IgD-negative memory B cell (primary cell): ENCODE measurements at regions not wholly inside any gene's neighbourhood (a gene's known extent, or its start where the extent isn't known, plus 50 kb on each side); places are given as distances from the start of the nearest gene placed in this dataset.

Source experiments
- H3K27ac Mint-ChIP-seq, 3 donors: one replicate each; pipeline ENCODE4 v1.8.0; 2020 to 2022; ENCODE audit warnings: mild to moderate bottlenecking in 3 of 3, mixed read lengths in 3 of 3, moderate library complexity in 1 of 3
- H3K27me3 Mint-ChIP-seq: one replicate; pipeline ENCODE4 v1.8.0; 2021; ENCODE audit warnings: mixed read lengths
- H3K36me3 Mint-ChIP-seq: one replicate; pipeline ENCODE4 v1.8.0; 2020; ENCODE audit warnings: mild to moderate bottlenecking, mixed read lengths
- H3K4me1 Mint-ChIP-seq, 3 donors: one replicate each; pipeline ENCODE4 v1.8.0; 2020 to 2022; ENCODE audit warnings: mixed read lengths in 3 of 3, mild to moderate bottlenecking in 1 of 3
- H3K4me3 Mint-ChIP-seq, 4 donors: one replicate each; pipeline ENCODE4 v1.8.0; 2020 to 2022; ENCODE audit warnings: mild to moderate bottlenecking in 4 of 4, mixed read lengths in 4 of 4, moderate library complexity in 3 of 4
- H3K9me3 Mint-ChIP-seq, 3 donors: one replicate each; pipeline ENCODE4 v1.8.0; 2020 to 2021; ENCODE audit warnings: mixed read lengths in 3 of 3, mild to moderate bottlenecking in 1 of 3

DNA sequence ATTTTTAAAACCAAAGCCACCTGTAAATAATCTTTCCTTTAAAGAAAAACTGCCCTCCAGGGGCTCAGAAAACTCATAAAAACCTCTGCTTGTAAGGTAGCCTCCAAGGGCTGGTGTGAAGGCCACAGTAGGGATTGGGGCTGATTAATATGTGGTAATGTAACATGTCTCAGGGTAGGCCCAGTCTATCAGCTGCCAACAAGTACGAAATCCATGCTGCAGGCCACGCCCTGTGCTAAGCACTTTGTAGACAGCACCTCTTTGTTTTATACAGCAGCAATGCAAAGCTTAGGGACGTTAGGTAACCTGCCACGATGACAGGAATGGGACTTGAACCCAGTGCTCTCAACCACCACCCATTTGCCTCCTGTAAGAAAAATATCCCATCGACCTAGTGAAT is 65.6 kb upstream of the PRICKLE2 start:
- H3K4me1 Mint-ChIP-seq = no peaks in the 10 kb centered on the region
- peaks cover 0 to 1% (median 0%) of the 10 kb centered on the region in 3 donors for H3K9me3 Mint-ChIP-seq

DNA sequence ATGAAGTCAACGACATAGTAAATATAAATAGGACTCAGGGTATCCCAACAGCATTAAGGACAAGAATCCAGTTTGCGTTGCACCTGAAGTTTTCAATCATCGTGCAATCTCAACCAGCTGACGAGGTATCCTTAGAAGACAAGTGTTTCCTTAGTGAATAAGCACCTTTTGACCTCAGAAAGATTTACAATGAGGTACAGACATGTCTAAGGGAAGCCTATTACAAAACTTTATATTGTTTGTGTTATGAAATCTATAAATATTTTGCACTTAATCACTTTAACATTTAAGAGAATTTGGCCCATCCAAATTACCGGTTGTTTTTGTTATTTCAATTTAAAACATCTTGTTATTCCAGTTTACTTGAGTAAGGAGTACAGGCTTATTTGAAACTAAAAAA is 64.9 kb upstream of the PRICKLE2 start:
- no peaks in the 10 kb centered on the region for H3K4me1 Mint-ChIP-seq
- H3K27me3 Mint-ChIP-seq = peaks cover 2% of the 10 kb centered on the region
- no peak overlapping the region for H3K27ac Mint-ChIP-seq
- H3K9me3 Mint-ChIP-seq = peaks cover 0 to 1% (median 0%) of the 10 kb centered on the region in 3 donors
- no peak overlapping the region for H3K4me3 Mint-ChIP-seq
- H3K36me3 Mint-ChIP-seq = no peaks in the 10 kb centered on the region

More for the DNA sequence above, 65.6 kb upstream of the PRICKLE2 start:
- no peak overlapping the region for H3K4me3 Mint-ChIP-seq
- H3K27me3 Mint-ChIP-seq = peaks cover 2% of the 10 kb centered on the region
- no peak overlapping the region for H3K27ac Mint-ChIP-seq
- no peaks in the 10 kb centered on the region for H3K36me3 Mint-ChIP-seq

DNA sequence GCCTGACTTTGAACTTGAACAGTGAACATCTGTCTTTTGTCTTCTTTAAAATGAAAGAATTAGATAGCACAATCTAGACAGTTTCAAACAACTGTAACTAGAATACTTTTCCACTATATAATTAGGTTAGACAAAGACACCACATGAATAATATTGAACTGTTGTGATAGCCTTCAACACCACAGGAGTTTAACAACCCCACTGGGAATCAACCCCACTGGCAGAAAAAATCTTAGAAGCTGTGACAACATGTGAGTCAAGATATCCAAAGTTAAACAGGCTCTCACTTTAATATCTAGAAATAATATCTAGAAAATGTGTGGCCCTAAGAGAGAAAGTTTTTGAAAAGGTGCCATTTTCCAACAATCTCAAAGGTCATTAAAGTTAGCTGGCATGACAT is 64.4 kb upstream of the PRICKLE2 start:
- Mint-ChIP-seq H3K27ac (no peak overlapping the region), H3K9me3 (peaks cover 0 to 2% (median 1%) of the 10 kb centered on the region in 3 donors), H3K4me3 (no peak overlapping the region), H3K4me1 (no peaks in the 10 kb centered on the region), H3K27me3 (peaks cover 2% of the 10 kb centered on the region), H3K36me3 (no peaks in the 10 kb centered on the region)

DNA sequence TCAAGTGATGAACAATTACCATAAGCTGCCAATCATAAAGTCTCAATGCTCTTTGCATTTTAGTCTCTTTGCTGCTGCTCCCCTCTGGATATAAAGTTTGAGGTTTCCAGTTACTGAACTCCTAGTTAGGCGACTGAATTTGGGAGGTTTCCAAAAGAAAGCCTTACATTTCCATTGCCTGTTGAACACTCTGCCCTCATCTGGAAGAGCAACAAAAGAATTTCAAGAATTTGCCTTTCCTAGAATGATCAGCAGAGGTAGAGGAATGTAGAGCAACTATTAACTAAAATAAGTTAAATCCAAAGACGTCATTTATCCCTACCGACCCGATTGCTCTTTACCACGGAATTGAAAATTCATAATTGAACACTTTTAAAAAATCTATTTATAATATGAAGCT is 53.4 kb upstream of the PRICKLE2 start:
- no peaks in the 10 kb centered on the region for H3K36me3 Mint-ChIP-seq
- H3K4me1 Mint-ChIP-seq = peaks cover 0 to 1% (median 0%) of the 10 kb centered on the region in 3 donors
- H3K9me3 Mint-ChIP-seq = peaks cover 0 to 3% (median 0%) of the 10 kb centered on the region in 3 donors
- H3K4me3 Mint-ChIP-seq = no peak overlapping the region
- no peak overlapping the region for H3K27ac Mint-ChIP-seq
- H3K27me3 Mint-ChIP-seq = peaks cover 3% of the 10 kb centered on the region

DNA sequence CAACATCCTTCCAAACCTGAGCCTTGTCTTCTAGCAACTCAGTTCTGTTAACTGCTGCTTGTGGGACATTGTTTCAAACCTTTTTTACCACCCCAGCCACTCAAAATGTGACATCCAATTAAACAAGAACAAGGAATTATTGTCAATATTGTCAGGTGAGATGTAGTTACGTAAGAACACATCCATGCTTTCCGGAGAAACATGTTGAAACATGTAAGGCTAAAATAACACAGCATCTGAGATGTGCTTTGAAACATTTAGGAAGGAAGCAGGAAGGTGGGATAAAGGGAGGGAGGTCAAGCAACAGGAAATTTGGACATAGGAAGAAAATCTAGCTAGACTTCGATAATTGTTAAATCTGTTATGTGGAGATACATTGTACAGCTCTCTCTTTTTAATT is 50.9 kb upstream of the PRICKLE2 start:
- Mint-ChIP-seq H3K9me3 (peaks cover 0 to 3% (median 0%) of the 10 kb centered on the region in 3 donors), H3K36me3 (no peaks in the 10 kb centered on the region), H3K4me3 (no peak overlapping the region), H3K4me1 (peaks cover 0 to 1% (median 0%) of the 10 kb centered on the region in 3 donors), H3K27me3 (peaks cover 3% of the 10 kb centered on the region), H3K27ac (no peak overlapping the region)
